Karpas-422 (cell line): ENCODE measurements at regions not wholly inside any gene's neighbourhood (a gene's known extent, or its start where the extent isn't known, plus 50 kb on each side); places are given as distances from the start of the nearest gene placed in this dataset.

Source experiments
- DNase-seq: peaks from one replicate; pipeline ENCODE4 v3.0.0-alpha.2; 2015
- H2AFZ ChIP-seq: fragments of 200-600 bp; sonication (generic); 2 replicates; pipeline ENCODE4 v1.6.1; 2014; ENCODE audit warnings: antibody characterized with exemption, low read length, mixed read lengths
- H3K27ac ChIP-seq: fragments of 200-600 bp; sonication (generic); 2 replicates; pipeline ENCODE4 v1.5.1; 2014; ENCODE audit warnings: mild to moderate bottlenecking, low read length, moderate library complexity
- H3K27me3 ChIP-seq: fragments of 200-600 bp; sonication (generic); 2 replicates; pipeline ENCODE4 v1.6.1; 2014; ENCODE audit warnings: low read length, mixed read lengths
- H3K36me3 ChIP-seq: fragments of 200-600 bp; sonication (generic); 2 replicates; pipeline ENCODE4 v1.6.1; 2014; ENCODE audit warnings: low read length, mixed read lengths; ENCODE audit not compliant: insufficient read depth
- H3K4me1 ChIP-seq: fragments of 200-600 bp; sonication (generic); 2 replicates; pipeline ENCODE4 v1.6.1; 2014; ENCODE audit warnings: mild to moderate bottlenecking, low read length, mixed read lengths
- H3K4me2 ChIP-seq: fragments of 200-600 bp; sonication (generic); 2 replicates; pipeline ENCODE4 v1.6.1; 2014; ENCODE audit warnings: low read length, low read depth, mild to moderate bottlenecking; ENCODE audit not compliant: poor library complexity, severe bottlenecking
- H3K4me3 ChIP-seq: fragments of 200-600 bp; sonication (generic); 2 replicates; pipeline ENCODE4 v1.5.1; 2014; ENCODE audit warnings: mild to moderate bottlenecking, antibody characterized with exemption, low read length, mixed read lengths
- H3K79me2 ChIP-seq: fragments of 200-600 bp; sonication (generic); 2 replicates; pipeline ENCODE4 v1.6.1; 2014; ENCODE audit warnings: mild to moderate bottlenecking, low read length, mixed read lengths
- H3K9ac ChIP-seq: fragments of 200-600 bp; sonication (generic); 2 replicates; pipeline ENCODE4 v1.6.0; 2014; ENCODE audit warnings: low read length
- H3K9me2 ChIP-seq: fragments of 200-600 bp; sonication (generic), shearing (Covaris generic); replicated peaks from 2 replicates; pipeline ENCODE4 v1.6.0; 2014; ENCODE audit warnings: mild to moderate bottlenecking, low read length, moderate library complexity; ENCODE audit not compliant: insufficient read depth
- H3K9me3 ChIP-seq: fragments of 300-700, 200-600 bp; sonication (generic); 2 replicates; pipeline ENCODE4 v1.6.1; 2014; ENCODE audit warnings: low read length, mixed read lengths
- H4K20me1 ChIP-seq: fragments of 200-600 bp; sonication (generic); 2 replicates; pipeline ENCODE4 v1.6.1; 2014; ENCODE audit warnings: mild to moderate bottlenecking, antibody characterized with exemption, low read length, low read depth; ENCODE audit not compliant: insufficient read depth

DNA sequence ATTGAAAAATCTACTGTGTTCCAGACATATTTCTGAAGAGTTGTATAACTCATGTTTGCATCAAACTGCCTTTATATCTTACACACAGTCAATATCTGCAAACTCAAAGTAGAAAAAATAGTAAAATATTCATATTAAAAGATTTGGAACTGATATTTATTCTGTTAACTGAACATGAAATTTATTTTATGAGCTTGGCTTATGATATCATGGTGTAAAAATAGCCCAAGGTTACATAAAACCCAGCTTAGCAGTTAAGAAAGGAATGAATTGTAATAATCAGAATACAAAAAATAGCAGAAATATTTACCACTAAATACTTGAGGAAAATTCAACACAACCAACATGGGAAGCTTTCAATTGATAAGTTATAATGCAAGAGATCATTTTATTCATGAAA lies 367.9 kb downstream of the FLRT2 start:
- Histone ChIP-seq H3K36me3 (no peaks in the 10 kb centered on the region), H3K9ac (no peak overlapping the region), H3K9me2 (no peaks in the 10 kb centered on the region), H3K79me2 (no peaks in the 10 kb centered on the region), H3K4me1 (no peaks in the 10 kb centered on the region), H2AFZ (no peak overlapping the region), H3K4me3 (no peak overlapping the region), H3K4me2 (no peak overlapping the region), H4K20me1 (no peaks in the 10 kb centered on the region), H3K27ac (no peak overlapping the region), H3K27me3 (no peaks in the 10 kb centered on the region; the same call in 1 of the 2 replicates), H3K9me3 (no peaks in the 10 kb centered on the region)
- DNase-seq, result no peak

DNA sequence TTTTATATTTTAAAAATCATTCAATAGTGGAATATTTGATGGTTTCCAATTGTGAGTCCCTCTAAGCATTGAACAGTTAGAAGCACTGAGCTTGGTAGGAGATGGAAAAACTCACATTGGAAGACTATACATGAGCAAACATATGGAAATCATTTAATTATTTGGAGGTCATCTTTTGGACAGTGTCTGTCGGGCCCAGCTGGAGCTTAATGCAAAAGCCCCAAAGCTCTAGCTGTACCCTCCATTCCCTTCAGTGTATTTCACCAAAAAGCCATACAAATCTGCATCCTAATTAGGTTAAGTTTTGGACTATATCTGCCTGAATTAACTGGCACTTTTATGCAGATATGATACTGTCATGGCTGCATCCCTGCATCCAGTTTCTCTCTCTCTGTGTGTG lies 365.7 kb downstream of the FLRT2 start:
- H3K9ac ChIP-seq, result no peak overlapping the region
- no peaks in the 10 kb centered on the region for H3K4me1 ChIP-seq
- H3K9me3 ChIP-seq, result no peaks in the 10 kb centered on the region
- H3K27me3 ChIP-seq, result no peaks in the 10 kb centered on the region; the same call in 1 of the 2 replicates
- H3K79me2 ChIP-seq, result no peaks in the 10 kb centered on the region
- no peak overlapping the region for H3K4me3 ChIP-seq
- no peaks in the 10 kb centered on the region for H4K20me1 ChIP-seq
- no peaks in the 10 kb centered on the region for H3K36me3 ChIP-seq
- no peak overlapping the region for H2AFZ ChIP-seq
- H3K9me2 ChIP-seq, result no peaks in the 10 kb centered on the region
- no peak overlapping the region for H3K27ac ChIP-seq
- H3K4me2 ChIP-seq, result no peak overlapping the region
- DNase-seq, result no peak

DNA sequence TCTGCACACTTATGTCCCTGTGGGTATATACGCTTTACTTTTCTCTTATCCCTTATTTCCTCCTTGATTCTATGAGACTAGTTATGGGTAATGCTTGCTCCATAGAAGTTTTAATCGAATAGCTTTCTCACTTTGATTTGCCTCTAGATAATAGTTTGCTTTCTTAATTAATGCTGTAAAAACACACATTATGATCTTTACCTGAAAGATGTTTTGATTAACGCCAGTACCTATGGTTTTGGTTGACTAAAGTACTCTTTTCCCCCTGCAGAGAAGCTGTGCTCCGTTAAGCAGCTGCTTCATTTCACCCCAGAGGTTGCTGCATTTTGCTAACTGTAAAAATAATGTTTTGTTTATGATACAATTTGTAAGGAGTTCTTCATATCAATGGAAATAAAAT lies 362.3 kb downstream of the FLRT2 start:
- Histone ChIP-seq H3K9ac (no peak overlapping the region), H3K9me3 (no peaks in the 10 kb centered on the region), H3K27ac (no peak overlapping the region), H3K79me2 (no peaks in the 10 kb centered on the region), H3K4me2 (no peak overlapping the region), H4K20me1 (no peaks in the 10 kb centered on the region), H3K4me1 (no peaks in the 10 kb centered on the region), H3K9me2 (no peaks in the 10 kb centered on the region), H3K36me3 (no peaks in the 10 kb centered on the region), H3K27me3 (no peaks in the 10 kb centered on the region; the same call in 1 of the 2 replicates), H2AFZ (no peak overlapping the region), H3K4me3 (no peak overlapping the region)
- DNase-seq, result no peak

DNA sequence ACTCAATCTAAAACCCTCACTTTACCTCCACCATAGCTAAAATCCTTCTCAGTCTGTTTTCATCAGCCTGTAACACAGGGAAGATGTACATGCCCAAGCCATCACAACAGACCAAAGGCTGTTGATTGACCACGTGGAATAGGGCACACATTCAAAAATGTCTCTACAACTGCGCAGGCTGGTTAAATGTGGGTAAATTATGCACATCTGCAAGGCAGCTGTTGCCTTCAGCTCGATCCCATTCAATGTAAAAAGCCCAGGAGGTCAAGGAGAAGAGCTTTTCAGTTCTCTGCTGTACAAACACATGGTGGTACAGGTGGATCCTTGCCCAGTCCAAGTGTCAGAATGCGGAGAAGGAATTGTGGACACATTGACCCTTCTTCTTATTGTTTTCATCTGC lies 354.0 kb downstream of the FLRT2 start:
- DNase-seq, result no peak
- Histone ChIP-seq H3K9me2 (0 out of 2 replicates have a peak, but pooled peaks cover 3% of the 10 kb centered on the region), H4K20me1 (no peaks in the 10 kb centered on the region), H3K4me1 (no peaks in the 10 kb centered on the region), H2AFZ (no peak overlapping the region), H3K4me3 (no peak overlapping the region), H3K27me3 (peaks cover 7% of the 10 kb centered on the region; the same call in 1 of the 2 replicates), H3K79me2 (no peaks in the 10 kb centered on the region), H3K27ac (no peak overlapping the region), H3K9me3 (peaks cover 5% of the 10 kb centered on the region; the same call in 1 of the 2 replicates), H3K4me2 (no peak overlapping the region), H3K9ac (no peak overlapping the region), H3K36me3 (no peaks in the 10 kb centered on the region)

DNA sequence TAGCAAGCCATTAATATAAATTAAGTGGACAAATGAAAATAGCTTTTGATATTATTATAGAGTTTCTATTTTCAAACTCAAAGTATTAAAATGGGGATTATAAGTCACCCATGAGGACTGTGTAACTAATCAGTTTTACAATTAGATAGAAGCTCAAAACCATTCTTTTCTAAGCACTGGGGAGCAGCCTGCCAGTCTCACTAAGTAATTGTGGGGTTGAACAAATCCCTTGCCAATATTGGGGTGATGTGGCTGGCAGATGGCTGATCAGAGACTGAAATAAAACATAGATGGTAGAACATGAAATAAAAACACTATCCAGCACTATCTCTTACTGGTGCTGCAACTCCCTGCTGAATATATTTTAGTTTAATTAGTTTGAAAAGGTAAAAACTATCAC lies 353.2 kb downstream of the FLRT2 start:
- Histone ChIP-seq H4K20me1 (no peaks in the 10 kb centered on the region), H3K4me1 (no peaks in the 10 kb centered on the region), H3K4me3 (no peak overlapping the region), H2AFZ (no peak overlapping the region), H3K27ac (no peak overlapping the region), H3K27me3 (peaks cover 7% of the 10 kb centered on the region; the same call in 1 of the 2 replicates), H3K36me3 (no peaks in the 10 kb centered on the region), H3K9me2 (0 out of 2 replicates have a peak, but pooled peaks cover 3% of the 10 kb centered on the region), H3K9ac (no peak overlapping the region), H3K79me2 (no peaks in the 10 kb centered on the region), H3K9me3 (peaks cover 5% of the 10 kb centered on the region; the same call in 1 of the 2 replicates), H3K4me2 (no peak overlapping the region)
- DNase-seq, result no peak

DNA sequence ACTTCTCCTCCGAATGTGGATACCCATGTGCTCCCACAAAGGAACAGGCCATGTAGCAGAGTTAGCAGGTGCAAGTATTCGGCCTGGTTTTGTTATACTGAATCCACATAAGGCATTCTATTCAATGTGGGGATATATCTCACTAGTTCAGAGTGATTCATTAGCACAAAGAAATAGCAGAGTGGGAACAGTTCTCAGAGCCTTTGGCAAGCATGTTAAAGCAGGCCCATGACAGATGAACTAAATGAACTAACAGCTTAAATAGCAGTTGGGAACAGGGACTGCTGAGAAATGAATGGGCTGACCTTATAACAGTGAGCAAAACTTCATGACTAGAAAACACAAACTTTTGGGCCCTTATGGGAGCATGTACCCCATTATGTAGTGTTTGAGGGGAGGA lies 352.0 kb downstream of the FLRT2 start:
- no peak overlapping the region for H3K9ac ChIP-seq
- H3K36me3 ChIP-seq, result no peaks in the 10 kb centered on the region
- no peak overlapping the region for H3K27ac ChIP-seq
- H4K20me1 ChIP-seq, result no peaks in the 10 kb centered on the region
- peaks cover 7% of the 10 kb centered on the region; the same call in 1 of the 2 replicates for H3K27me3 ChIP-seq
- no peak for DNase-seq
- H3K4me1 ChIP-seq, result no peaks in the 10 kb centered on the region
- 0 out of 2 replicates have a peak, but pooled peaks cover 3% of the 10 kb centered on the region for H3K9me2 ChIP-seq
- H3K79me2 ChIP-seq, result no peaks in the 10 kb centered on the region
- no peak overlapping the region for H3K4me2 ChIP-seq
- no peak overlapping the region for H2AFZ ChIP-seq
- H3K4me3 ChIP-seq, result no peak overlapping the region
- H3K9me3 ChIP-seq, result peaks cover 5% of the 10 kb centered on the region; the same call in 1 of the 2 replicates

DNA sequence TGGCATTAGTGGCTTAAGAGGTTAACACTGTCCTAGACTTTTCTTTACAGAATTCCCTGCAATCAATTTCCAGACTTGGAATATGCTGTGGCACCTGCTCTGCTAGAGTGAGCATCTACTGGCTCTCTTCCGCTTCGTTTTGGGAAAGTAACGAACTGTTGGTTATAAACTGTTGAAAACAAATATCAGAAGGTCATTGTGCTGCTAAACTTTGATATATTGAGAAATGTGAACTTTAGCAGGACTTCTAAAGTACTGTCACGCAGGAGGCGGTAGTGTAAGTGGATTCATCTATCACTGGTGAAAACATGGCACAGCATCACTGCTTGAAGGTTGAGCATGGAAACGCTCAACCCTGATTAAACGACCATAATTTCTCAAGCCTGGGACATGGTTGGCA lies 348.9 kb downstream of the FLRT2 start:
- Histone ChIP-seq H3K9ac (no peak overlapping the region), H3K27ac (no peak overlapping the region), H4K20me1 (no peaks in the 10 kb centered on the region), H3K9me2 (no peaks in the 10 kb centered on the region), H3K4me1 (no peaks in the 10 kb centered on the region), H3K36me3 (no peaks in the 10 kb centered on the region), H3K9me3 (peaks cover 2% of the 10 kb centered on the region; the same call in 1 of the 2 replicates), H2AFZ (no peak overlapping the region), H3K4me2 (no peak overlapping the region), H3K79me2 (no peaks in the 10 kb centered on the region), H3K4me3 (no peak overlapping the region), H3K27me3 (peaks cover 6% of the 10 kb centered on the region; the same call in 1 of the 2 replicates)
- no peak for DNase-seq

DNA sequence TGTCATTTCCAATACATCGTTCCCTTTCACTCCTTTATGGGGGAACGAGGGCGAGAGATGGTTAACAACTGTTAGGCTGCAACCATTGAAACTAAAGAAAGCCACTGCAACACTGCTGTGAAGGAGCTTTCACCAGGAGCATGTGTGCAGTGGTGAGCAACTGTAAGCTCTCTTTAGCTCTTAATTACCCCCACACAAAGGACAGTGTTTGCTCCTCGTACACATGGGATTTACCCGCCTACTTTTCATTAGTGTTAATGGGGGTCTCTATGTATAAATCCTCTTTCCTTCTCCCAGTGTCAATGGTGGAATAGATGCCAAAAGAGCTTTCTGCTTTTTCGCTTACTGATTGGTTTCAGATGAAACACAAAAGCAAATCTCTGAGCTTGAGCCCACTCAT lies 343.1 kb downstream of the FLRT2 start:
- H3K27ac ChIP-seq, result no peak overlapping the region
- no peak overlapping the region for H3K4me3 ChIP-seq
- no peak overlapping the region for H2AFZ ChIP-seq
- H3K79me2 ChIP-seq, result no peaks in the 10 kb centered on the region
- no peaks in the 10 kb centered on the region for H4K20me1 ChIP-seq
- DNase-seq, result no peak
- no peaks in the 10 kb centered on the region for H3K9me2 ChIP-seq
- no peaks in the 10 kb centered on the region for H3K9me3 ChIP-seq
- no peak overlapping the region for H3K9ac ChIP-seq
- H3K36me3 ChIP-seq, result no peaks in the 10 kb centered on the region
- H3K27me3 ChIP-seq, result no peaks in the 10 kb centered on the region
- no peak overlapping the region for H3K4me2 ChIP-seq
- H3K4me1 ChIP-seq, result no peaks in the 10 kb centered on the region
